HK-2 (cell line): ENCODE measurements at regions not wholly inside any gene's neighbourhood (a gene's known extent, or its start where the extent isn't known, plus 50 kb on each side); places are given as distances from the start of the nearest gene placed in this dataset.

ENCODE experiments used
- DNase-seq: peaks from one replicate; pipeline ENCODE4 v3.0.0-alpha.2; 2018; ENCODE audit not compliant: unreplicated experiment

DNA sequence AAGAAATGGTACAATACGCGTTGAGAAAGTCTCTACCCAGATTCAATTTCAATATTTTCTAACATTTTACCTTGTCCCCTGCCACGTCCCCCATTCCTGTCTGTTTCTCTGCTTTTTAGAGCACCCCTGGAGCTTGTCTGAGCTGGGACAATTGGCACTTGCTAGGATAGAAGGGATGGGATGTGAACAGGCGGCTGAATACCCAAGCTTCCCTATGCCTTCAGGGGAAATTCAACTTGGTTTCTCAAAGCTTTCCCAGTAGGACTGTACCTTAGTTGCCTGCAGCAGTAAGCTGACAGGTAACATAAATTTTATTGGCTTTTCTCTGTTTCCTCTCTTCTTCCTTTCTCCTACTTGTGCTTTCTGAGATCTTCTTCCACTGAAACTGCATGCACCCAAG, 1663.3 kb downstream of the EFNB2 start:
- no peak for DNase-seq

DNA sequence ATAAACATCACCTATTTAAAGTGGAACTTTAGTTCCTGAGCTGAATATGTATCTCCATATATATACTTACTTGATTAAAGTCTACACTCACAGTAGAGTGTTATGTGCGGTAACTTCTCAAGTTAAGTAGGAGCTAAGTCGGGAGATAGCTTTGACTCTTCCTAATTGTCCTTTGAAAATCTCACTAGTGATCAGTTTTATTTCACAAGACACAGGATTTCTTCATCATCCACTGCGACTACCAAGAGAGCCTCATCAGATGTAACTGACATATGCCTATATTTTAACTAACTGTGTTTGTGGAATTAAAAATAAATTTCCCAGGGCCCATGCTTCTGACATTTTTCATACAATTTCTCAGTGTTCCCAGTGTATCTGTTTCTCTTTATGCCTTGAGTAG, 1664.0 kb downstream of the EFNB2 start:
- no peak for DNase-seq

DNA sequence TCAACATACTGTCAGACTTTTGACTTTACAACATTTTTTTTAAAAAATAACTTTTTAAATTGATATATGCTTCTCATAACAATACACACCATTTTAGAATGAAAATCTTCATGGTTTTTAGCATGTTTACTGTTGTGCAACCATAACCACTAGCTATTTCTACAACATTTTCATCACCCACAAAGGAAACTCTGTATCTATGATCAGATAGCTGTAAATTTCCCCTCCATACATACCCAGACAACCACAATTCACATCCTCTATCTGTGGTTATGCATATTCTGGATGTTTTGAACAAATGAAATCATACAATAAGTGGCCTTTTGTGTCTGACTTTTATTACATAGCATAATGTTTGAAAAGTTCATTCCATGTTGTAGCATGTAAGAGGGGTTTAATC, 1666.0 kb downstream of the EFNB2 start:
- DNase-seq = no peak

DNA sequence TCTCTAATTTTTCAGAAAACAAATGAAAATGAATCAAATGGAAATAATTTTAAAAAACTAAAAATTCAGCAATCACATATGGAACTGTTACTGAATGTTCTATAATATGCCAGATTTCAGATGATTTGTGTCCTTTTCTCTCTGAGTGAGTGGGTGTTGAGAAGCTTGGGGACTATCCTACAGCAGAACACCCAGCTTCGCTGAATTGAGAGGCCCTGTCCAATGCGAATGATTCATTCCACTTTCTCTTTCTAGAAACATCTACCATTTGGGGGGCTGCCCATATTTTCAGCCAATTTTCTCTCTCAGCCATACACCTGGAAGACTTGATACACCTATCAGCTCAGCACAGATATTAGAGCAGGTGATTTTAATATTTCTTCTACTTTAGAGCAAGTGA, 1666.7 kb downstream of the EFNB2 start:
- DNase-seq = no peak

DNA sequence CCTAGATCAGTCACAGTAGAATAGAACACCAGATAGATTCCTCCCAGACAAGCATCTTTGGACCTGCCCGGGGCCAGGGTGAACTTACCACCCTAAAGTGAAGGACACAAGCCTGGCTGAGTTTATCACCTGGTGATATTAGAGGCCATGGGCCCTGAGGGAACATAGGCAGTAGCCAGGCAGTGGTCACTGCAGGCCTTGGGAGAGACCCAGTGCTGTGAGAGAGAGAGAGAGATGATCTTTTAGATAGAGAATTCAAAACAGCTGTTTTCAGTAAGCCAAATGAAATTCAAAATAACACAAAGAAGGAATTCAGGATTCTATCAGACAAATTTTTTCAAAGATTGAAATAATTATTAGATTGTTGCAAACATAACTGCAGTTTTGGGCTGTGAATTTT, 1679.9 kb downstream of the EFNB2 start:
- no peak for DNase-seq

DNA sequence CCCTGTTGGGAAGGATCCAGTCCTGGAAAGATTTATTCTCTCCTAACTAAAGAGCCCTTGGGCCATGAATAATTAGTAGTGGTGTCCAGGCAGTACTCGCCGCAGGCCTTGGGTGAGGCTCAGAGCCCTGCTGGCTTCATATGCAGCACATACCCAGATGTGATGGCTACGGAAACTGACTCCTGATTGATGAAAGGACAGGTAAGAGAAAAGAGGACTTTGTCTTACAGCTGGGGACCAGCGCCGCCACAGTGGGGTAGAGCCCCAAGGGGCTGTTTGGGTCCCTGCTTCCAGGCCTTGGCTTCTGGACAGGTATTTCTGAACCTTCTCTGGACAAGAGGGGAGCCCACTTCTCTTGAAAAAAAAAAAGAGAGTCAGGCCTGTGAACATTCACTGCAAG, 1680.8 kb downstream of the EFNB2 start:
- DNase-seq = no peak

DNA sequence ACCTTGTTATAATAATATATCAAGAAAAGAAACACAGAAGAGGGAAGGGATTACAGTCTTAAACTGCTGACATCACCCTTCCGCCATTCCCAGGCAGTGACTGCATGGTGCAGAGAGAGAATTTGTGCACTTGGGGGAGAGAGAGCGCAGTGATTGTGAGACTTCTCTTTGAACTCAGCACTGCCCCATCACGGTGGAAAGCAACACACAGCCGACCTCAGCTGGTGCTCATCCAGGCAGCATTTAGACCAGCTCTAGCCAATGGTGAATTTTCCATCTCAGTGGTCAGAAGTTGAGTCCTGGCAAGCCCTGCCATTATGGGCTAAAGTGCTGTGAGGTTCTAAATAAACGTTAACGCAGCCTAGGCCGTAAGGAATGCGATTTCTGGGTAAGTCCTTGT, 1681.5 kb downstream of the EFNB2 start:
- DNase-seq = no peak

DNA sequence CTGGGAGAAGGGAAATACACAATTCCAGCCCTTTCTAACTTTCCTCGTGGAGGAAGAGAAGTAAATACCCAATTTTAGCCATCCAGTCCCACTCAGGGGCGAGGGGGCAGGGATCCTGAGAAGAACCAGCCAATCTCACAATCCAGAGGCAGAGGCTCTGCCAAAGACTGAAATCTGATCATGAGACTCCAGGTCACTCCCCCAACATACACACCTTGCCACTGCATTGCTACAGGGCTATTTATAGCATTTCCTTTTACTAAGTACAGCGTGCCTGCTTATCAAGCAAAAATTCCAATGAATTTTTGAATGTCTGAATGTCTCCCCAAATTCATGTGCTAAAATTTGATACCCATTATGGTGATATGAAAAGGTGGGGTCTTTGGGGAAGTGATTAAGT, 1687.5 kb downstream of the EFNB2 start:
- no peak for DNase-seq

DNA sequence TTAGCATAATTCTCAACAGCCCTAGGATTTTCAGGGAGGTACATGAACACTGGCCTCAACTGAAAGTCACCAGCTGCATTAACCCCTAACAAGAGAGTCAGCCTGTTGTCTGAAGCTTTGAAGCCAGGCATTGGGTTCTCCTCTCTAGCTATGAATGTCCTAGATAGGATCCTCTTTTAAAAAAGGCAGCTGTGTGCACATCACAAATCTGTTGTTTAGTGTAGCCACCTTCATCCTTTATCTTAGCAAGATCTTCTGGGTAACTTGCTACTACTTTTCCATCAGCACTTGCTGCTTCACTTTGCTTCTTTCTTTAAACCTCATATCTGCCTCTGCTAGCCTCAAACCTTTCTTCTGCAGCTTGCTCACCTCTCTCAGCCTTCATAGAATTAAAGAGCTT, 1692.1 kb downstream of the EFNB2 start:
- DNase-seq = no peak

DNA sequence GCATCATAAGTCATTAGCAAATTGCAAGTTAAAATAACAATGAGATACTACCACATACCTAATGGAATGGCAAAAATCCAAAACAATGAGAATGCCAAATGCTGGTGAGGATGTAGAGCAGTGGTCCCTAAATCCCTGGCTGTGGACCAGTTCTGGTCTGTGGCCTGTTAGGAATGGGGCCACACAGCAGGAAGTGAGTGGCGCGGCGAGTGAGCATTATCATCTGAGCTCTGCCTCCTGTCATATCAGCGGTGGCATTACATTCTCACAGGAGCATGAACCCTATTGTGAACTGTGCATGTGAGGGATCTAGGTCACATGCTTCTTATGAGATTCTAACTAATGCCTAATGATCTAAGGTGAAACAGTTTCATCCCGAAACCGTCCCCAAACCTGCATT, 1694.4 kb downstream of the EFNB2 start:
- no peak for DNase-seq

DNA sequence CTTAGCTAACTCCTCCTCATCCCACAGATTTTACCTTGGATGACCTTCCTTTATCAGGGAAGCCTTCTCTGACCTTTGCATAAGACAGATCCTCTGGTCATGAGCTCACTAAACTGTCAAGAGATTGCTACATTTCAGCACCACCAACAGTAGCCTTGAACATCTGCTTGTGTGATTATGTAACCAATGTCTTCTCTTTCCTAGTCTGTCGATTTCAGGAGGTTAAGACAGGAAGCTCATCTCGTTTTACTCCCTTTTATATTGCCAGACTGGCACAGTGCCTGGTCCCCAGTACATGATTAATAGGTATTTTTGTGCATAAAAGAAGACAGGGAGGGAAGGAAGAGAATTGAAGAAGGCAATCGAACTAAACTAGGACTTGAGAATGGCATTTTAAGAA, 1697.7 kb downstream of the EFNB2 start:
- no peak for DNase-seq

DNA sequence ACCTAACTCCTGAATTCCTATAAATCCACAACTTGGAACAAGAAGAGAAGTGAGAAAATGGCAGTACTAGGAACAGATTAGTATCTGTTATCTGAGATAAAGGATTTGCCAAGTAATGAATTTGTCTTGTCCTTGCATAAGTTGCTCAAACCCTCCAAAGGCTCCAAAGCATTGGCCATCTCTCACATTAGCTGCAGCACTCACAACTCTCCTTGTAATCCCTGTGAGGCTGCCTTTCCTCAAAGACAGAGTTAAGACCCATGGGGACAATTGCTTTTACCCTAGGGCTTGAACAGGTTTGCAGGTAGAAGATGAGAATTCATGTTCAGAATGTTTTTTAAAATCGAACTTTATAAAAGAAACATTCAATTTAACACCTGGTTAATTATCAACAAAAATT, 1702.2 kb downstream of the EFNB2 start:
- DNase-seq = no peak

DNA sequence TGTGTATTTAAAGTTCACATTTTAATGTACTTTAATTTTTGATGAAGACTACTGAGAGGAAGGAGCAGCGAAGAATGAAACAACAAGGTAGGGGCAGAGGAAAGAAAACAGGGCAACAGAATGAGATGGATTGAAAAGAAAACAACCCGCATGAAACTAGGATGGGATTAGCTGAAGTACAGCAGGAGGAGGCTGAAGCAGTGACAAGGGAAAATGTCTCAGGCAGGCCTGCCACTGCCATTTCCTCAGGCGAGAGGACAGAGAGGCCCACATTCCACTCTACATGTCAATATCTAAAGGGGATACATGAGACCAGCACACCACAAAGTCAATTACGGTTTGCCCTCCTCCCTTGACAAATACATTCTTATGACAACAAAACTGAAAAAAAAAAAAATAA, 1703.2 kb downstream of the EFNB2 start:
- DNase-seq = no peak

DNA sequence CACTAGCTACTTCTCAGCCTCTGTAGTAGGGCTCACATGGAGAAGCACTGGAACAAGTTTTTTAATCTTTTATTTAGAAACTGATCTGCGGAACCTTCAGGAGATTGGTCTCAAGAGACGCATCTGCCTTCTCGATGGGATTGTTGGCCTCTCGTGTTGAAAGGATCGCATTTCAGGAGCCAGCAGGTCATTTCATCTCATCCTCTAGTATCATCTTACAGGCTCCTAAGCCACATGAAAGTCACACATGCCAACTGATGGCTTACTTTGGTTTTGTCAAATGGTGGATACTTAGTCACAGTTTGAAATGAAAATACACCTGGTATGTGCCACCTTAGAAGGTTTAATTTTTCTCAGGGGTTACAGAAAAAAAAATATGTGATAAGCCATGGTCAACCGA, 1703.6 kb downstream of the EFNB2 start:
- DNase-seq = no peak

DNA sequence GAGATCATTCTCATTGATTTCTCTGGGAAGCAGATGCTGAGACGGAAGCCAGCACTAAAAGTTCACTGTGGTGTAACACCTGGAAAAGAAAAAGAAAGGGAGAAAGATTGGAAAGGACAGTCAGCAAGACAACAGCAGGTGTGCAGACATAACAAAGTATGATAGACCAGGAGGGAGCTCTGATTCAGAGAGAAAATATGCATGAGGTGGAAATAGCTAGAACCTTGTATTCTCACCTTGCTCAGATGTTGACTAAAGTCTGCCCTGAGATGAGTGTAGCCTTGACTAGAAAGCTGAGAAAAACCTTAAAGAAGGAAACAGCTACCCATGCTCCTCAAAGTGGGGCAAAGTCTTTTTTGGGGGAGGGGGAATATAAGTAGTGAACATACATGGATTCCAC, 1711.8 kb downstream of the EFNB2 start:
- no peak for DNase-seq

DNA sequence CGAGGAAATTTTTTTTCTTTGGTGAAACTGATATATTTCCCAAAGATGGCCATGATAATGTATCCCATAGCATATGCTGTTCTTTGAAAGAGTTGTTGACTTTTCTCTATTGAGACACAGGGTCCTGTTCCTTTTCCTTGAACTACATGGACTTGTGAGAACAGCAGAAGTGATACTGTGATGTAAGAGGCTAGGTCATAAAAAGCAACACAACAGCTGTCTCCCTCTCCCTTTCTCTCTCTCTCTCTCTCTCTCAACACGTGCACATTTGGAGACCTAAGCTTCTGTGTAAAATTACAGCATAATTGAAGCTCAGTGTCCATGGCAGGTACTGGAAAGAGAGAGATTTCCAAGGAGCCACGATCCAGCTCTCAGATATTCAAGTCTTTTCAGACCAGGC, 1712.4 kb downstream of the EFNB2 start:
- DNase-seq = no peak

DNA sequence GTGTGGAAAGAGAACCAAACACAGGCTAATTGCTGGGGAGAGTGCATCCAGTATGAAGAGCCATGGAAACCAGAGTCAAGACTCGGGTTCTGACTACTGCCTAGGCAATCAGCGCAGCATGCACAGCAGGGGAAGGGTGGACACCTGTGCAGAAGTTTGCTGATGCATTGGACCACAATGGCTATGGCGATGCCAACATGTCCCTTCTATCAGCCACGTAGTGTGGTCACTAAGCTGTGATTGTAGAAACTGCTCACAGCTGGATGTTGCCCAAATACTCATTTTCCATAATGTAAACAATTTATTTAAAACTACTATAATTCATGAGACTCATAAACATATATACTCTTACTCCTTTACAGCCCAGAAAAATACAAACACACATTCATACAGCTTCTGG, 1718.2 kb downstream of the EFNB2 start:
- DNase-seq = no peak

DNA sequence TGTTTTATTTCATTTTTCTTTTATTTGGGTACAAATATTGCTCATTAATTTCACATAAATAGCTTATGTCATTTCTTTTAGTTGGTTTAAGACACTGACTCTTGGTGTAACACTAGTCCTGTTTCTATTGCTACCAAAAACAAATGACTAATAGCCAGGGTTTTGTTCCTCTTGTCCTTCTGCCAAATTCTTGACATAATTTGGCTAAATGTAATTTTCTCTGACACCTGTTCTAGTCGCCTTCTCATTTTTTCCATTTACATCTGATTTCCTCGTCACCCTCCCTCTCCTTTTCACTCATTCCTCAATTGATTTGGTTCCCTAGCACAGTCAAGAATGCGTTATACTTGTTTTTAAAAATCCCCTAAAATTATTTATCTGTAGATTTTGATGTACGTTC, 1718.7 kb downstream of the EFNB2 start:
- DNase-seq = no peak

DNA sequence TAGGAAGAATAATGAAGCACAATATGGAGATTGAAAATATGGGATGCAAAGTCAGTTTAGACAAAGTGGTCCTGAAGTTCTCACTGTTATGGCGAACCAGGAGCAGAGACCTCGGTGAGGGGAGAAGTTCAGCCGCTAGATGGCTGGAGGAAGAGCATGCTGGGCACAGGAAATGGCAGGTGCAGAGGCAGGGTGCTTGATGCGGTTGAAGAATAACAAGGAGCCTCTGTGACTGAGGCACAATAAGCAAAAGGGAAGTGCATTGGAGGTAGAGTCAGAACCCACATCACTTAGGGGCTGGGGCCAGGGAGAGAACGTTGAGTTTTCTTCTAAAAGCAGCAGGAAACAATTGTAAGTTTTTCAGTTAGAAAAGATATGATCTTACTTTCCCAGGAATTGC, 1725.2 kb downstream of the EFNB2 start:
- no peak for DNase-seq

DNA sequence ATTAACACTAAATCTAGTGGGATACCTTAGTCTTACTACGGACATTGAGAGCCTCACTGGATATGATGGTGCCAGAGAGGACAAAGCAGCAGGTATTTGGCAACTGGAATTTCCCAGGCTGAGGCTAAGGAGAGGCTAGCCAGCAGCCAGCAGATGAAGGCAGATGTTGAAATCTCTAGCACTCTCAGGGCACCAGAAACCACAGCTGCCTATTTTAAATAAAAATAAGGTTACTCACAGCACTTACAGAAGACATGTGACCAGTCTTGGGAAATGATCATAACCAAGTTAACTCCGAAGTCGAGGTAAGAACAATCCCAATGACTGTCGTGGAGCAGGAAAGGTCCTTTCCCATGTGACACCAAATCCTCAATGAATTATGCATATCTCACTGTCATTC, 1726.0 kb downstream of the EFNB2 start:
- DNase-seq = no peak

DNA sequence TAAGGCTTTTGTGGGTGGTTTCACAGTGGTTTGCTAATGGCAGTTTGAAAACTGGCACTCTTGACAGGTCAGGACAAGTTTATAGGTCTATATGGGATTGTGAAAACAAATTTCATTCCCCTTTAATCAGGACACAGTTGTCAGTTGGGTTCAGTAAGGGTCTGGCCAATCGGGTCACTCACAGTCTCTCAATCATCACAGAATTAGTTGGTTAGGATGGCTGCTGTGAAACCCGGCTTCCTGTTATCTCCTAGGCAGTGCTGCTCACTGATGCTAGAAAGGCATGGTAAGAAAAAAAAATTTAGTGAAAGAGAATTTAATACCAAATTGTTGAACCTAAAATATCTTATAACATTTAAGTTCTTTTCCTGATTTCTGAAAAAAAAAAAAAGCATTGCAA, 1730.1 kb downstream of the EFNB2 start:
- no peak for DNase-seq

DNA sequence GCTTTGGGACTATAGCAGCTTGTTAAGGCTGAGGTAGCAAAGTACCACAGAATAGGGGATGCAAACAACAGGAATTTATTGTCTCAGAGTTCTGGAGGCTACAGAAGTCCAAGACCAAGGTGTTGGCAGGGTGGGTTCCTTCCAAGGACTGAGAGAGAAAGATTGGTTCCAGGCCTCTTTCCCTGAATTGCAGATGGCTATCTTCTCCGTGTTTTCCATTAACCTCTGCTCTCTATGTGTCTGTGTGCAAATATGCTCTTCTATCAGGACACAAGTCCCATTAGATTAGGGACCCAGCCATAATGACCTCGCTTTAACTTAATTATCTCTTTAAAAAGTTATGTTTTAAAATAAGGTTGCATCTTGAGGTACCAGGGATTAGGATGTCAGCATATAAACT, 1732.9 kb upstream of the SLC10A2 start:
- no peak for DNase-seq

DNA sequence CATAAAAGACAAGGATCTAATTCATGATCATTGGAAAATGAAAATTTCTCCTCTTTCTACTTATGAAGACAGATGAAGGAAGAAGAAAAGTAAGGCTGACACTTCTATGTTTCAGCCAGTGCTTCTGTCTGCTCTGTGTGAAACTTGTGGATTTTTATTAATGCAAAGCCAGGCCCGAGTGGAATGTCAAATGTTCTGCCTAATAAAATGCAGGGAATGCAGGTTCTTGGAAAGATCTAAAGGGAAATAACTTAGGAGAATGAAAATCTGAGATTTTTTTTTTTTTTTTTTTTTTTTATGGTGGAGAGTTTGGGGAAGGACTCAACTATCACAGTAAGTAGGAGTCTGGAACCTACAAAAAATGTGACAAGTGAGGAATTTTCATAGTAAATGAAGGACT, 1732.3 kb upstream of the SLC10A2 start:
- DNase-seq = no peak

DNA sequence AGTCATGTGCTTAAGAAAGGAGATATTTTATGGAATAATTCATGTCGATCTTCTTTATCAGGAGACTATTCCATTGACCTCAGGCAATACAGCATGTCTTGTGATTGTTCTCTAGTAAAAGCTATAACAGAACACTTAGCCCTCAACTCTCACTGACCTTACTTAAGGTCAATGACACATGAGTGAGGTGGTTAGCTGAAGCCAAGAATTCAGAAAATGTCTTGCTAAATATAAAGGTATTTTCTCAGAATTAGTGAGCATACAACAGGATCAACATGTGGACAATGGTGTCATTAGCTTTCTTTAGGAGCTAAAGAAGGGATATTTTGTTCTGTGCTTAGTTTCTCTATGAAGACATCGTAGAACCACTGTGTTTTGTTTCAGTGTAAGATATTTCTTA, 1730.4 kb upstream of the SLC10A2 start:
- DNase-seq = no peak

DNA sequence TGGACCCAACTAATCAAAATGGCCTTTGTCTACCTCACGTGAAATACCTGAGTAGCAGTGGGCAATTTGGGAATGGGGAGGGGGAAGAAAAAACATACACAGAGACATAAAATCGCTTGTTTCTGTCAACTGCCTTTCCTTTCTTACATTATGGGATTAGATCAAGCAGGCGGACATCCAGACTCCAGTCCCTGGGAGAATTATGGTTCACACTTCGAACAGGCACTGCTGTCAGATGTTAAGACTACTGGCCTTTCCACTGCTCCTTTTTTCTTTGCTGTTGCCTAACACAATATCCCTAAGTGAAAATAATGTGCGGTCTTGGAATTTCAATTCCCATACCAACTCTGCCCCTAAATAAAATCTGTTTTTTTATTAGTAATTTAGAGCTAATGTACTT, 1719.7 kb upstream of the SLC10A2 start:
- no peak for DNase-seq
